Common myeloid progenitor, CD34-positive (primary cell): ENCODE measurements at regions not wholly inside any gene's neighbourhood (a gene's known extent, or its start where the extent isn't known, plus 50 kb on each side); places are given as distances from the start of the nearest gene placed in this dataset.

ENCODE experiments used
- CTCF ChIA-PET: fragments of 350-600 bp; sonication (Branson Sonifier 250); formaldehyde crosslinking; loops from one replicate; lab custom pipeline; 2021; ENCODE audit warnings: antibody characterized with exemption; lab: Charles Lee
- POLR2A ChIA-PET: fragments of 350-600 bp; sonication (Branson Sonifier 250); formaldehyde crosslinking; loops from one replicate; lab custom pipeline; 2021; ENCODE audit warnings: antibody characterized with exemption; lab: Charles Lee
- DNase-seq, 3 donors: peaks; one replicate each; pipeline versions ENCODE4 v3.0.0 to v3.0.0-alpha.2; 2013
- H3K27ac ChIP-seq, 2 experiments: 1 replicate in 1 of 2; 2 replicates in 1 of 2; pipeline ENCODE4 v1.7.0; 2013; ENCODE audit warnings: inconsistent platforms in 2 of 2, low read length in 2 of 2, mild to moderate bottlenecking in 2 of 2, low read depth in 1 of 2, moderate library complexity in 1 of 2; ENCODE audit not compliant: severe bottlenecking in 2 of 2, insufficient read depth in 1 of 2, poor library complexity in 1 of 2
- H3K27me3 ChIP-seq, 5 experiments: replicated peaks in 2 of 5; 1 replicate in 3 of 5; 2 replicates in 2 of 5; pipeline versions ENCODE4 v1.6.1 to v1.7.0; 2013; ENCODE audit warnings: low read length in 4 of 5, mild to moderate bottlenecking in 2 of 5, moderate library complexity in 2 of 5, inconsistent platforms in 1 of 5; ENCODE audit not compliant: insufficient read depth in 5 of 5, control insufficient read depth in 4 of 5
- H3K36me3 ChIP-seq, 4 experiments: 1 replicate in 2 of 4; 2 replicates in 2 of 4; pipeline versions ENCODE4 v1.6.1 to v1.7.0; 2013; ENCODE audit warnings: low read length in 3 of 4, control low read depth in 1 of 4, mild to moderate bottlenecking in 1 of 4; ENCODE audit not compliant: control insufficient read depth in 4 of 4, insufficient read depth in 4 of 4
- H3K4me1 ChIP-seq, 4 experiments: 1 replicate in 3 of 4; 2 replicates in 1 of 4; pipeline versions ENCODE4 v1.6.1 to v1.7.1; 2013; ENCODE audit warnings: low read length in 3 of 4, mild to moderate bottlenecking in 3 of 4, control low read depth in 1 of 4, inconsistent platforms in 1 of 4, moderate library complexity in 1 of 4; ENCODE audit not compliant: control insufficient read depth in 4 of 4, insufficient read depth in 4 of 4; ENCODE audit errors: control extremely low read depth in 1 of 4
- H3K4me3 ChIP-seq, 7 experiments: 1 replicate in 4 of 7; 2 replicates in 3 of 7; pipeline versions ENCODE4 v1.5.1 to v1.7.0; 2013; ENCODE audit warnings: mild to moderate bottlenecking in 7 of 7, low read length in 6 of 7, moderate library complexity in 6 of 7, inconsistent platforms in 2 of 7, low read depth in 2 of 7, control low read depth in 1 of 7; ENCODE audit not compliant: insufficient read depth in 4 of 7, control insufficient read depth in 1 of 7; ENCODE audit errors: extremely low read depth in 1 of 7
- H3K9me3 ChIP-seq, 5 experiments: 1 replicate in 4 of 5; 2 replicates in 1 of 5; pipeline versions ENCODE4 v1.6.1 to v1.7.1; 2013; ENCODE audit warnings: low read length in 4 of 5, mild to moderate bottlenecking in 2 of 5, inconsistent platforms in 1 of 5, low read depth in 1 of 5, moderate library complexity in 1 of 5; ENCODE audit not compliant: control insufficient read depth in 4 of 5, insufficient read depth in 2 of 5; ENCODE audit errors: control extremely low read depth in 1 of 5
- whole genome bisulfite sequencing: methylation state at CpG from one replicate; pipeline ENCODE4 v1.1.5; 2013; ENCODE audit not compliant: insufficient coverage; 5-methylcytosine and 5-hydroxymethylcytosine counted together

- Histone ChIP-seq H3K27ac (no peak overlapping the region), H3K36me3 (no peaks in the 10 kb centered on the region), H3K27me3 (peaks cover 0 to 23% (median 16%) of the 10 kb centered on the region in 5 experiments), H3K4me3 (no peak overlapping the region), H3K4me1 (peaks cover 4 to 30% (median 14%) of the 10 kb centered on the region in 4 experiments), H3K9me3 (no peaks in the 10 kb centered on the region)
- POLR2A ChIA-PET: no interaction called here
- CTCF ChIA-PET: interaction anchor here (0.6 to 2.6 kb wide), 16 partner anchors 9 to 674 kb away, joined by 3 to 8 read pairs (median 4); no protein-coding TSS in a partner anchor
- WGBS: 38% methylated on average over 6 of the region's 14 CpGs
- DNase-seq: peak; percentile 54 to 75 (median 74)
Measured at GRCh38 chr12:5200278-5201087, 156.8 kb downstream of the KCNA5 start.

DNA sequence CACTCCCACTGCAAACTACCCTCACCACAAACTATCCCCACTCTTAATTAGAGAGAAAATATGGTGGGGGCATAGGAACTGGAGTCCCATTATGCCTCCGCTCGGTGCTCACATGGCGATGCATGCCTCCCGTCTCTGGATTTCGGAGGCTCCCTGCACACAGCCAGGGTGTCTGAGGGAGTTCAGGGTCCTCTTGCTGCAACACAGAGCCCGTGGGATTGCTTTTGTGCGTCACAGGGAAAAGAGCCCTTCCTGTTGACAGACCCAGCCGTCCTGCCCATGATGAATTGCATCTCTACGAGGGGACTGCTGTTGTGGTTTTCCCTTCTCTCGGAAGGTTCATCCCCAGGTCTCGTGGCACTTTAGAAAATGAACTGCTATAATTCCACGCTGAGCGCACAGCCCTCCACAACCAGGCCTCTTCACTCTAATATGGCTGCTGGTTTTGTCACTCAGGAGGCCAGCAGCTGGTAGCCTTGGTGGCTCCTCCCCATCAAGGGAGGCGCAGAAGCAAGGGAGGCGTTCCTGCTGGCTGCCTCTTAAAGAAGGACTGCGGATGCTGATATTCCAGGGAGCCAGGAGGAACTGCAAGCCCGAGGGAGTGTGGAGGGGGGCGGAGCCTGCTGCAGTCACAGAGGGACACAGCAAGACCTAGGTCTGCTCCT, 158.0 kb downstream of the KCNA5 start:
- ChIA-PET CTCF (interaction anchor here (0.8 to 2.6 kb wide), 4 partner anchors 8 to 242 kb away, joined by 3 to 8 read pairs (median 4); no protein-coding TSS in a partner anchor), POLR2A (no interaction called here)
- Histone ChIP-seq H3K4me3 (peak overlapping the region in 1 of 7 experiments; percentile 46), H3K27ac (no peak overlapping the region), H3K36me3 (no peaks in the 10 kb centered on the region), H3K27me3 (peaks cover 0 to 22% (median 12%) of the 10 kb centered on the region in 5 experiments), H3K9me3 (no peaks in the 10 kb centered on the region), H3K4me1 (peaks cover 4 to 30% (median 14%) of the 10 kb centered on the region in 4 experiments)
- WGBS: 52% methylated on average over 18 of the region's 18 CpGs
- peak in 2 of 3 donors; percentile 42 to 54 for DNase-seq

GRCh38 chr12:5203274-5203673, 159.6 kb downstream of the KCNA5 start:
- Histone ChIP-seq H3K4me3 (no peak overlapping the region), H3K27me3 (peaks cover 0 to 13% (median 5%) of the 10 kb centered on the region in 5 experiments), H3K27ac (no peak overlapping the region), H3K9me3 (no peaks in the 10 kb centered on the region), H3K4me1 (peaks cover 4 to 25% (median 12%) of the 10 kb centered on the region in 4 experiments), H3K36me3 (no peaks in the 10 kb centered on the region)
- WGBS: no CpG with 5 or more reads among the region's 1 CpG
- CTCF ChIA-PET: no interaction called here
- no peak for DNase-seq
- POLR2A ChIA-PET: no interaction called here

DNA sequence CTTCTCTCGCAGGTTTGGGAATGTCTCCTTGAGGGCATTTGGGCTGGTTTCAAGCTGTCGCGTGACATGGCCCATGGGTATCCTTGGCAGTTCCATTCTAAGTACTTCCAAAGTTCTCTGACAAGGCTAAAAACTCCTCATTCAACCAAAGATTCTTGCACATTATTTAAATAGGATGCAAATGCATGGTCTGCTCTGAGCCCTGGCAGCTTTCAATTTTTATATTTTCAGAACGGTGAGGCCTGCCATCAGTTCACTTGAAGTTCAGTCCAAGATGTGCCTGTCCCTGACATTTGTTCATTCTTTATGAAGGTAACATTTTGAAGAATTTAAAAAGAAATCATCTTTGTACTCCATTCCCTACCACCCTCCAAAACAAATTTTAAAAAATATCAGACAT, 160.0 kb downstream of the KCNA5 start:
- CTCF ChIA-PET: no interaction called here
- POLR2A ChIA-PET: no interaction called here
- H3K27ac ChIP-seq: no peak overlapping the region
- no peaks in the 10 kb centered on the region for H3K9me3 ChIP-seq
- WGBS: no CpG with 5 or more reads among the region's 4 CpGs
- peaks cover 0 to 10% (median 2%) of the 10 kb centered on the region in 5 experiments for H3K27me3 ChIP-seq
- H3K36me3 ChIP-seq: no peaks in the 10 kb centered on the region
- H3K4me3 ChIP-seq: no peak overlapping the region
- no peak for DNase-seq
- H3K4me1 ChIP-seq: peaks cover 4 to 25% (median 12%) of the 10 kb centered on the region in 4 experiments

GRCh38 chr12:5204271-5204670, 160.6 kb downstream of the KCNA5 start:
- peaks cover 0 to 4% (median 0%) of the 10 kb centered on the region in 5 experiments for H3K27me3 ChIP-seq
- DNase-seq: peak in 2 of 3 donors; percentile 47 to 59
- no peaks in the 10 kb centered on the region for H3K36me3 ChIP-seq
- CTCF ChIA-PET: interaction anchor here (1.5 kb wide), 1 partner anchor 237 kb away, joined by 4 read pairs; no protein-coding TSS in a partner anchor
- POLR2A ChIA-PET: no interaction called here
- no CpG with 5 or more reads among the region's 4 CpGs for WGBS
- H3K27ac ChIP-seq: no peak overlapping the region
- no peaks in the 10 kb centered on the region for H3K9me3 ChIP-seq
- peaks cover 4 to 25% (median 12%) of the 10 kb centered on the region in 4 experiments for H3K4me1 ChIP-seq
- no peak overlapping the region for H3K4me3 ChIP-seq

DNA sequence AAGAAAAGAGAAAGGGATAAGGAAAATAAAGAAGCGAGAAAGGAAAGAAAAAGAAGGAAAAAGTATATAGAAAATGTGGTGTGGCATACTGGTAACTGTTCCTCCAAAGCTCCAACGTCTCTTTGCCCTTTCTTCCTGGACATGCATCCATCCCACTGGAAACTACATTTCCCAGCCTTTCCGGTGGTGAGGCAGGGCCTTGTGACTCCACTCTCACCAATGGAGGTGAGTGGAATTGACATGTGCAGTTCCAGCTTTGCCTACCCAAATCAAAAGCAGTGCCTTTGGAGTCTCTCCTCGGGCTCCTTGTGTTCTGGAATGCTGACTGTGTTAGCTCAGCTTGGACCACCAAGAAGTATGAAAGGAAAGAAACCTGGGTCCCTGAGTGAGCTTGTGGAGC, 161.2 kb downstream of the KCNA5 start:
- Histone ChIP-seq H3K4me3 (no peak overlapping the region), H3K36me3 (no peaks in the 10 kb centered on the region), H3K27me3 (peaks cover 0 to 2% (median 0%) of the 10 kb centered on the region in 5 experiments), H3K9me3 (no peaks in the 10 kb centered on the region), H3K27ac (no peak overlapping the region), H3K4me1 (peaks cover 4 to 25% (median 12%) of the 10 kb centered on the region in 4 experiments)
- CTCF ChIA-PET: interaction anchor here (1.5 kb wide), 1 partner anchor 236 kb away, joined by 4 read pairs; no protein-coding TSS in a partner anchor
- 100% methylated on average over 2 of the region's 4 CpGs for WGBS
- DNase-seq: no peak
- POLR2A ChIA-PET: interaction anchor here (0.6 kb wide), 1 partner anchor 226 kb away, joined by 3 read pairs; no protein-coding TSS in a partner anchor
